ENCODE measurements at regions not wholly inside any gene's neighbourhood (a gene's known extent, or its start where the extent isn't known, plus 50 kb on each side); places are given as distances from the start of the nearest gene placed in this dataset.

- TF ChIP-seq GLIS3 (CRISPR knock-in tag; IDR thresholded peaks at IDR 0.05) (no peak), CREB5 (CRISPR knock-in tag; IDR thresholded peaks at IDR 0.05; ENCODE audit: low read depth) (no peak), PATZ1 (CRISPR knock-in tag; IDR thresholded peaks at IDR 0.05; ENCODE audit: borderline replicate concordance) (no peak), TSHZ2 (CRISPR knock-in tag; IDR thresholded peaks at IDR 0.05) (no peak)
These were observed 473.0 kb downstream of the ZSWIM6 start for GRCh38 chr5:61805101-61805500.
